Left ventricle myocardium inferior (tissue), 1 donor: ENCODE measurements at regions not wholly inside any gene's neighbourhood (a gene's known extent, or its start where the extent isn't known, plus 50 kb on each side); places are given as distances from the start of the nearest gene placed in this dataset.

Experiments used
- DNase-seq: peaks from one replicate; pipeline ENCODE4 v3.0.0-alpha.2; 2020
- H3K27ac ChIP-seq: fragments of 200-600 bp; replicated peaks from 2 replicates; pipeline ENCODE4 v1.8.0; 2021
- H3K27me3 ChIP-seq: fragments of 200-600 bp; 2 replicates; pipeline ENCODE4 v1.8.0; 2021; ENCODE audit warnings: low read depth
- H3K36me3 ChIP-seq: fragments of 200-600 bp; 2 replicates; pipeline ENCODE4 v1.8.0; 2021
- H3K4me1 ChIP-seq: fragments of 200-600 bp; 2 replicates; pipeline ENCODE4 v1.8.0; 2021
- H3K4me3 ChIP-seq: fragments of 200-600 bp; 2 replicates; pipeline ENCODE4 v1.8.0; 2021; ENCODE audit warnings: mild to moderate bottlenecking, moderate library complexity
- H3K9me3 ChIP-seq: fragments of 200-600 bp; replicated peaks from 2 replicates; pipeline ENCODE4 v1.8.0; 2021
- CTCF ChIP-seq: fragments of 200-600 bp; IDR thresholded peaks from 2 replicates; pipeline ENCODE4 v1.8.0; 2021; ENCODE audit warnings: antibody characterized with exemption, mild to moderate bottlenecking, borderline replicate concordance
- intact Hi-C: fragments of 100-400 bp; cut with micrococcal nuclease; formaldehyde crosslinking; loops from one replicate; pipeline ENCODE4 v1.11.0; 2022
- donor health status: DM: no; HTN: yes; CAD: no; lungs with severe emphysema.

GRCh38 chr3:43923104-43923882 is 232.6 kb downstream of the ABHD5 start:
- no peak overlapping the region for H3K27ac ChIP-seq
- no peaks in the 10 kb centered on the region for H3K9me3 ChIP-seq
- no peak for DNase-seq
- TF ChIP-seq CTCF: no peak
- no peak overlapping the region for H3K4me3 ChIP-seq
- peaks cover 84% of the 10 kb centered on the region for H3K27me3 ChIP-seq
- H3K36me3 ChIP-seq: no peaks in the 10 kb centered on the region
- intact Hi-C loops: no loop called here
- no peaks in the 10 kb centered on the region for H3K4me1 ChIP-seq

GRCh38 chr3:43926055-43926454 is 235.3 kb downstream of the ABHD5 start:
- no peak for TF ChIP-seq CTCF
- Histone ChIP-seq H3K4me3 (no peak overlapping the region), H3K9me3 (no peaks in the 10 kb centered on the region), H3K27me3 (peaks cover 62% of the 10 kb centered on the region), H3K27ac (no peak overlapping the region), H3K4me1 (no peaks in the 10 kb centered on the region), H3K36me3 (no peaks in the 10 kb centered on the region)
- no peak for DNase-seq
- intact Hi-C loops: no loop called here

GRCh38 chr3:43932921-43933320 is 242.2 kb downstream of the ABHD5 start:
- no peak for DNase-seq
- Histone ChIP-seq H3K27ac (no peak overlapping the region), H3K27me3 (peaks cover 10% of the 10 kb centered on the region), H3K4me3 (no peak overlapping the region), H3K36me3 (no peaks in the 10 kb centered on the region), H3K9me3 (peaks cover 5% of the 10 kb centered on the region), H3K4me1 (no peaks in the 10 kb centered on the region)
- intact Hi-C loops: no loop called here
- TF ChIP-seq CTCF: no peak

GRCh38 chr3:43948013-43948412 is 257.3 kb downstream of the ABHD5 start:
- Histone ChIP-seq H3K4me1 (no peaks in the 10 kb centered on the region), H3K4me3 (no peak overlapping the region), H3K27me3 (peaks cover 69% of the 10 kb centered on the region), H3K36me3 (no peaks in the 10 kb centered on the region), H3K27ac (no peak overlapping the region), H3K9me3 (no peaks in the 10 kb centered on the region)
- TF ChIP-seq CTCF: no peak
- intact Hi-C loops: no loop called here
- DNase-seq: no peak

GRCh38 chr3:43949594-43949993 is 258.9 kb downstream of the ABHD5 start:
- no peak overlapping the region for H3K27ac ChIP-seq
- H3K4me3 ChIP-seq: no peak overlapping the region
- H3K9me3 ChIP-seq: no peaks in the 10 kb centered on the region
- no peak for DNase-seq
- intact Hi-C loops: no loop called here
- H3K27me3 ChIP-seq: peaks cover 69% of the 10 kb centered on the region
- no peak for TF ChIP-seq CTCF
- no peaks in the 10 kb centered on the region for H3K4me1 ChIP-seq
- H3K36me3 ChIP-seq: no peaks in the 10 kb centered on the region
